ENCODE measurements at regions not wholly inside any gene's neighbourhood (a gene's known extent, or its start where the extent isn't known, plus 50 kb on each side); places are given as distances from the start of the nearest gene placed in this dataset.

GRCh38 chr12:25645427-25645826, 92.3 kb upstream of the LMNTD1 start:
- no peak for TF ChIP-seq CTCF (IDR thresholded peaks at IDR 0.05)
- no peak for TF ChIP-seq ZFX (IDR thresholded peaks at IDR 0.05; ENCODE audit: borderline replicate concordance)
